ENCODE measurements at regions not wholly inside any gene's neighbourhood (a gene's known extent, or its start where the extent isn't known, plus 50 kb on each side); places are given as distances from the start of the nearest gene placed in this dataset.

GRCh38 chr14:101174522-101174838 is 271.0 kb upstream of the RTL1 start:
- no peak overlapping the region for H3K4me3 ChIP-seq (ENCODE audit: low read depth, low read length)
- TF ChIP-seq, protein P1, sequence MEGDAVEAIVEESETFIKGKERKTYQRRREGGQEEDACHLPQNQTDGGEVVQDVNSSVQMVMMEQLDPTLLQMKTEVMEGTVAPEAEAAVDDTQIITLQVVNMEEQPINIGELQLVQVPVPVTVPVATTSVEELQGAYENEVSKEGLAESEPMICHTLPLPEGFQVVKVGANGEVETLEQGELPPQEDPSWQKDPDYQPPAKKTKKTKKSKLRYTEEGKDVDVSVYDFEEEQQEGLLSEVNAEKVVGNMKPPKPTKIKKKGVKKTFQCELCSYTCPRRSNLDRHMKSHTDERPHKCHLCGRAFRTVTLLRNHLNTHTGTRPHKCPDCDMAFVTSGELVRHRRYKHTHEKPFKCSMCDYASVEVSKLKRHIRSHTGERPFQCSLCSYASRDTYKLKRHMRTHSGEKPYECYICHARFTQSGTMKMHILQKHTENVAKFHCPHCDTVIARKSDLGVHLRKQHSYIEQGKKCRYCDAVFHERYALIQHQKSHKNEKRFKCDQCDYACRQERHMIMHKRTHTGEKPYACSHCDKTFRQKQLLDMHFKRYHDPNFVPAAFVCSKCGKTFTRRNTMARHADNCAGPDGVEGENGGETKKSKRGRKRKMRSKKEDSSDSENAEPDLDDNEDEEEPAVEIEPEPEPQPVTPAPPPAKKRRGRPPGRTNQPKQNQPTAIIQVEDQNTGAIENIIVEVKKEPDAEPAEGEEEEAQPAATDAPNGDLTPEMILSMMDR (IDR thresholded peaks at IDR 0.05; ENCODE audit: low read depth, low read length), result no peak

DNA sequence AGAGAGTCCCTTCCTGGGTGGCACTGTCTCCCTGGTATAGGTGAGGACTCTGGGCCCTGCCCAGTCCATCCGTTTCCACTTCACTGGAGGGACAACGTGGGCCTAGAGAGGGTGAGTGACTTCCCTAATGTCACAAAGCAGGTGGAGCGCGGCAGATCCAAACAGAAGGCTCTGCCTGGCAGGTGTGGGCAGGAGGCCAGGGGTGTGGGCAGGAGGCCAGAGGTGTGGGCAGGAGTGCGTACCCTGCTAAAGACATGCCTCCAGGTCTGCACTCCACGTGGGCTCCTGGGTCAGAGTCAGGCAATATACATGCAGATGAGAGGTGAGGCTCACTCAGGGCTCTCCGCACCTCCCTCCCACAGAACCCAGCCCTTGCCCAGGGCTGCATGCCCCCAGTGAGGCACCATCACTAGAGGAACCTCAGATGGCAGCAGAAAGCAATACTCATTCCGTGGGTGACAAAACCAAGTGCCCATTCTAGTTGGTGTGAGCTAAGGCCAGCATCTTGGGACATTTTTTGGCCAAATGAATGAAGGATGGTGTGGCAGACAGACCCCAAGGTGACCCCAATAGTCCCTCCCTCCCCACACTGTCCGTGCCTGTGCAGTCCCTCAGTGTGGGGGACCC is 271.6 kb upstream of the RTL1 start:
- no peak overlapping the region for H3K4me3 ChIP-seq (ENCODE audit: low read depth, low read length)
- TF ChIP-seq, protein P1 (IDR thresholded peaks at IDR 0.05; ENCODE audit: low read depth, low read length), result no peak

GRCh38 chr14:101175731-101176534 is 272.4 kb upstream of the RTL1 start:
- TF ChIP-seq, protein P1 (IDR thresholded peaks at IDR 0.05; ENCODE audit: low read depth, low read length), result no peak
- H3K4me3 ChIP-seq (ENCODE audit: low read depth, low read length), result no peak overlapping the region

- TF ChIP-seq, protein P1 (IDR thresholded peaks at IDR 0.05; ENCODE audit: low read depth, low read length), result no peak
- no peak overlapping the region for H3K4me3 ChIP-seq (ENCODE audit: low read depth, low read length)
These were observed 273.1 kb upstream of the RTL1 start for GRCh38 chr14:101176535-101177205.

DNA sequence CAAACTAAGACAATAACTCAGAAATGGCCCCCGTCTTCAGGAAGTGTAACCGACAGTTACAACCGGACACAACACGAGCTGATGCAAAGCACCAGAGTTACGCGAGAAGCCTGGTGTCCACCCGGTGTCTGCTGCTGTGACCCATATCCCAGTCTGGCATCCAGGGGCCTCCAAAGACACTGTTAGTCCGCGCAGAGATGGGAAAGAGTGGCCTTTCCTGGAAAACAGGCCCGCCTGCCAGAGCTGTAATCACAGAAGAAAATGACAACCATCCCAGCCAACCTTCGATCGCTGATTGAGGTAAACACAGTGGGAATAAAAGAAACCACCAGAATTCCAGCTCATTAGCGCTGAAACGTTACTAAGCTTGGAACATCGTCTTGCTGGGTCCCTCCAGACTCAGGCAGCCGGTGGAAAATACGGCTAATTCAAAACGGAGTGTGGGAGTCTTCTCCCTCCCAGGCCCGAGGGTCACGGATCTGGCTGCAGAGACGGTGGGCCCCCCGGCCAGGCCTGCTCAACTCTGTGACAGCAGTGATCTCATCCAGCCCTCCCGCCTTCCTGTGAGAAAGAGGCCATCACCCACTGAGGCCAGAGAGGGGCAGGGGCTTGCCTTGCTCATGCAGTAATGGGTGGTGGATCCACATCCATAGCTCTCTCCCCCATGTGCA is 273.9 kb upstream of the RTL1 start:
- TF ChIP-seq, protein P1 (IDR thresholded peaks at IDR 0.05; ENCODE audit: low read depth, low read length), result no peak
- H3K4me3 ChIP-seq (ENCODE audit: low read depth, low read length), result no peak overlapping the region

- TF ChIP-seq, protein P1 (IDR thresholded peaks at IDR 0.05; ENCODE audit: low read depth, low read length), result no peak
- no peak overlapping the region for H3K4me3 ChIP-seq (ENCODE audit: low read depth, low read length)
These were observed 274.9 kb upstream of the RTL1 start for GRCh38 chr14:101178184-101179072.
